ENCODE measurements at regions not wholly inside any gene's neighbourhood (a gene's known extent, or its start where the extent isn't known, plus 50 kb on each side); places are given as distances from the start of the nearest gene placed in this dataset.

DNA sequence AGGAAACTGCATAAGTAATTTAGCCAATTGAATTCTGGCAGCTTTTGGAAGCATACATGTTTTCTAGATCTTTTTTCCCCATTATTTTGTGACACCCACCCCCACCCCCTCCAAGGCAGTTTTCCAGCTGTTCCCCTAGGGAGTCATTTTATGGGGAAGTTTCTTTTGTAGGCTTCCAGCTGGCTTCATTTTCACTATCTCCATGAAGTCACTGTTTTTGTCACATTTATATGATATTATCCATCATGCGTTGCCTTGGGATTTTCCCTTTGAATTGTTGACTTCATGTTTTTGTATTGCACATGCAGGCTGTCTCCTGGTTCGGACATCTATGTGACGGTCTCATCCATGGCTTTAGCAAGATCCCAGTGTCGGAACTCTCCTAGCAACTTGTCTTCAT lies 233.6 kb upstream of the RGS6 start:
- no peak overlapping the region for H4K5ac ChIP-seq (ENCODE audit: low read depth, low read length)
- H2BK20ac ChIP-seq (ENCODE audit: low read depth, low read length) = no peak overlapping the region
- no peak overlapping the region for H2BK15ac ChIP-seq (ENCODE audit: low read depth, low read length)
- peaks cover 20 to 23% of the 10 kb centered on the region in 2 experiments; a peak in 3 of 4 replicates for H3K79me1 ChIP-seq (ENCODE audit: low read depth in 1 of 2, low read length in 2 of 2)
- no peak overlapping the region for H2AK5ac ChIP-seq (ENCODE audit: low read depth, low read length)
- H4K91ac ChIP-seq (ENCODE audit: insufficient read depth, low read depth, low read length) = no peak overlapping the region
- no peak overlapping the region for H3K18ac ChIP-seq (ENCODE audit: low read depth, low read length)
- ATAC-seq (ENCODE audit: low read depth) (no peak), DNase-seq (no peak)
- no peak overlapping the region for H2AK9ac ChIP-seq (replicated peaks; ENCODE audit: low read depth, low read length, poor library complexity)
- no peak overlapping the region for H3K9ac ChIP-seq (ENCODE audit: low read depth, low read length)
- dilution Hi-C loops (cut with HindIII; ENCODE audit: low sequenced_read_pairs, unreplicated experiment) (no loop called here), intact Hi-C loops (cut with micrococcal nuclease) (no loop called here), in situ Hi-C loops (cut with MboI; ENCODE audit: low sequenced_read_pairs) (no loop called here)
- H3K27ac ChIP-seq (ENCODE audit: insufficient read depth, low read length) = no peak overlapping the region
- peaks cover 3% of the 10 kb centered on the region; the same call in 1 of the 2 replicates for H3K36me3 ChIP-seq (ENCODE audit: control insufficient read depth, insufficient read depth, low read length)
- H3K9me3 ChIP-seq (ENCODE audit: control insufficient read depth, insufficient read depth, low read length) = no peaks in the 10 kb centered on the region
- H3K4me2 ChIP-seq (ENCODE audit: low read depth, low read length) = no peak overlapping the region
- no peak overlapping the region for H2AFZ ChIP-seq (replicated peaks; ENCODE audit: low read length, poor library complexity)
- no peak overlapping the region for H2BK120ac ChIP-seq (ENCODE audit: low read depth, low read length)
- peaks cover 15% of the 10 kb centered on the region for H3K4me1 ChIP-seq (ENCODE audit: control insufficient read depth, insufficient read depth, low read length)
- H4K20me1 ChIP-seq (ENCODE audit: insufficient read depth, low read length) = no peaks in the 10 kb centered on the region
- H3K14ac ChIP-seq (replicated peaks; ENCODE audit: low read depth, low read length) = no peak overlapping the region
- H3K27me3 ChIP-seq (ENCODE audit: control insufficient read depth, insufficient read depth, low read length) = no peaks in the 10 kb centered on the region
- BruUV-seq (replicated peaks) = no TSS peak
- no peak overlapping the region for H3K4me3 ChIP-seq (ENCODE audit: insufficient read depth, low read depth, low read length)
- peaks cover 5% of the 10 kb centered on the region for H3K9me1 ChIP-seq (ENCODE audit: insufficient read depth, low read length)
- H3K4ac ChIP-seq (ENCODE audit: low read depth, low read length) = no peak overlapping the region
- ChIA-PET POLR2A (ENCODE audit: unreplicated experiment) (no interaction called here), CTCF (interaction anchor here (1.0 kb wide), 1 partner anchor 231 kb away, joined by 4 read pairs; no protein-coding TSS in a partner anchor)
- no peak overlapping the region for H2BK5ac ChIP-seq (ENCODE audit: low read depth, low read length, poor library complexity, severe bottlenecking)
- TF ChIP-seq CHD1 (IDR thresholded peaks at IDR 0.05; ENCODE audit: low read depth, low read length) (no peak), BHLHE40 (IDR thresholded peaks at IDR 0.05; ENCODE audit: low read depth, low read length) (no peak), FOS (IDR thresholded peaks at IDR 0.05; ENCODE audit: low read depth, low read length) (no peak), MAZ (IDR thresholded peaks at IDR 0.05; ENCODE audit: borderline replicate concordance, low read depth, low read length) (no peak), SMC3 (IDR thresholded peaks at IDR 0.05; ENCODE audit: low read depth, low read length) (no peak), RFX5 (IDR thresholded peaks at IDR 0.05; ENCODE audit: low read depth, low read length) (no peak)
- TF ChIP-seq, protein P1, sequence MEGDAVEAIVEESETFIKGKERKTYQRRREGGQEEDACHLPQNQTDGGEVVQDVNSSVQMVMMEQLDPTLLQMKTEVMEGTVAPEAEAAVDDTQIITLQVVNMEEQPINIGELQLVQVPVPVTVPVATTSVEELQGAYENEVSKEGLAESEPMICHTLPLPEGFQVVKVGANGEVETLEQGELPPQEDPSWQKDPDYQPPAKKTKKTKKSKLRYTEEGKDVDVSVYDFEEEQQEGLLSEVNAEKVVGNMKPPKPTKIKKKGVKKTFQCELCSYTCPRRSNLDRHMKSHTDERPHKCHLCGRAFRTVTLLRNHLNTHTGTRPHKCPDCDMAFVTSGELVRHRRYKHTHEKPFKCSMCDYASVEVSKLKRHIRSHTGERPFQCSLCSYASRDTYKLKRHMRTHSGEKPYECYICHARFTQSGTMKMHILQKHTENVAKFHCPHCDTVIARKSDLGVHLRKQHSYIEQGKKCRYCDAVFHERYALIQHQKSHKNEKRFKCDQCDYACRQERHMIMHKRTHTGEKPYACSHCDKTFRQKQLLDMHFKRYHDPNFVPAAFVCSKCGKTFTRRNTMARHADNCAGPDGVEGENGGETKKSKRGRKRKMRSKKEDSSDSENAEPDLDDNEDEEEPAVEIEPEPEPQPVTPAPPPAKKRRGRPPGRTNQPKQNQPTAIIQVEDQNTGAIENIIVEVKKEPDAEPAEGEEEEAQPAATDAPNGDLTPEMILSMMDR (conservative IDR thresholded peaks at IDR 0.05; ENCODE audit: low read depth, low read length) = no peak
- TF ChIP-seq, protein P2, sequence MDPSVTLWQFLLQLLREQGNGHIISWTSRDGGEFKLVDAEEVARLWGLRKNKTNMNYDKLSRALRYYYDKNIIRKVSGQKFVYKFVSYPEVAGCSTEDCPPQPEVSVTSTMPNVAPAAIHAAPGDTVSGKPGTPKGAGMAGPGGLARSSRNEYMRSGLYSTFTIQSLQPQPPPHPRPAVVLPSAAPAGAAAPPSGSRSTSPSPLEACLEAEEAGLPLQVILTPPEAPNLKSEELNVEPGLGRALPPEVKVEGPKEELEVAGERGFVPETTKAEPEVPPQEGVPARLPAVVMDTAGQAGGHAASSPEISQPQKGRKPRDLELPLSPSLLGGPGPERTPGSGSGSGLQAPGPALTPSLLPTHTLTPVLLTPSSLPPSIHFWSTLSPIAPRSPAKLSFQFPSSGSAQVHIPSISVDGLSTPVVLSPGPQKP (IDR thresholded peaks at IDR 0.05; ENCODE audit: borderline replicate concordance, low read depth, low read length) = no peak
- H3K56ac ChIP-seq (ENCODE audit: extremely low read depth, insufficient read depth, low read length) = no peak overlapping the region
- no peak overlapping the region for H3K23ac ChIP-seq (ENCODE audit: low read depth, low read length)
- no peak overlapping the region for H4K8ac ChIP-seq (ENCODE audit: low read depth in 2 of 2, low read length in 2 of 2)
- WGBS, 2 experiments (ENCODE audit: extremely low coverage in 2 of 2, insufficient read length in 1 of 2) = no CpG with 5 or more reads among the region's 4 CpGs
